ENCODE measurements at regions not wholly inside any gene's neighbourhood (a gene's known extent, or its start where the extent isn't known, plus 50 kb on each side); places are given as distances from the start of the nearest gene placed in this dataset.

- Histone ChIP-seq H2AFZ (ENCODE audit: low read depth, low read length) (no peak overlapping the region), H3K9me2 (ENCODE audit: insufficient read depth, low read length) (no peaks in the 10 kb centered on the region), H3K27me3 (ENCODE audit: insufficient read depth, low read depth, low read length) (no peaks in the 10 kb centered on the region), H4K20me1 (ENCODE audit: insufficient read depth) (no peaks in the 10 kb centered on the region), H3K4me3 (ENCODE audit: low read length) (no peak overlapping the region), H3K79me2 (replicated peaks; ENCODE audit: insufficient read depth, low read length) (no peaks in the 10 kb centered on the region), H3K36me3 (ENCODE audit: insufficient read depth, low read length) (no peaks in the 10 kb centered on the region), H3K9me3 (ENCODE audit: low read length) (no peaks in the 10 kb centered on the region), H3F3A (ENCODE audit: insufficient read depth, low read length, poor library complexity, severe bottlenecking) (no peaks in the 10 kb centered on the region), H3K27ac (ENCODE audit: low read length) (no peak overlapping the region), H3K9ac (ENCODE audit: low read length) (no peak overlapping the region), H3K4me2 (ENCODE audit: low read length) (no peak overlapping the region)
- TF ChIP-seq EP300 (conservative IDR thresholded peaks at IDR 0.05; ENCODE audit: poor library complexity, severe bottlenecking) (no peak), SMC3 (conservative IDR thresholded peaks at IDR 0.05; ENCODE audit: poor library complexity) (no peak), EZH2 (IDR thresholded peaks at IDR 0.05; ENCODE audit: borderline replicate concordance, insufficient read depth, low read length, poor library complexity, severe bottlenecking) (no peak), RAD21 (conservative IDR thresholded peaks at IDR 0.05) (no peak), CTCF (IDR thresholded peaks at IDR 0.05; ENCODE audit: poor library complexity, severe bottlenecking) (no peak), MXI1 (conservative IDR thresholded peaks at IDR 0.05; ENCODE audit: poor library complexity, severe bottlenecking) (no peak), TAF1 (IDR thresholded peaks at IDR 0.05; ENCODE audit: low read depth) (no peak), REST (IDR thresholded peaks at IDR 0.05; ENCODE audit: borderline replicate concordance) (no peak), POLR2AphosphoS5 (IDR thresholded peaks at IDR 0.05) (no peak)
Measured at GRCh38 chr4:164210377-164210776, 543.6 kb upstream of the SMIM31 start.

- Histone ChIP-seq H3K79me2 (replicated peaks; ENCODE audit: insufficient read depth, low read length) (no peaks in the 10 kb centered on the region), H3K36me3 (ENCODE audit: insufficient read depth, low read length) (no peaks in the 10 kb centered on the region), H3K9me2 (ENCODE audit: insufficient read depth, low read length) (no peaks in the 10 kb centered on the region), H3K4me2 (ENCODE audit: low read length) (no peak overlapping the region), H3K27ac (ENCODE audit: low read length) (no peak overlapping the region), H2AFZ (ENCODE audit: low read depth, low read length) (no peak overlapping the region), H3K4me3 (ENCODE audit: low read length) (no peak overlapping the region), H4K20me1 (ENCODE audit: insufficient read depth) (no peaks in the 10 kb centered on the region), H3F3A (ENCODE audit: insufficient read depth, low read length, poor library complexity, severe bottlenecking) (no peaks in the 10 kb centered on the region), H3K9ac (ENCODE audit: low read length) (no peak overlapping the region), H3K27me3 (ENCODE audit: insufficient read depth, low read depth, low read length) (no peaks in the 10 kb centered on the region), H3K9me3 (ENCODE audit: low read length) (no peaks in the 10 kb centered on the region)
- TF ChIP-seq RAD21 (conservative IDR thresholded peaks at IDR 0.05), result no peak
- no peak for TF ChIP-seq POLR2AphosphoS5 (IDR thresholded peaks at IDR 0.05)
- no peak for TF ChIP-seq REST (IDR thresholded peaks at IDR 0.05; ENCODE audit: borderline replicate concordance)
- TF ChIP-seq MXI1 (conservative IDR thresholded peaks at IDR 0.05; ENCODE audit: poor library complexity, severe bottlenecking), result no peak
- no peak for TF ChIP-seq EZH2 (IDR thresholded peaks at IDR 0.05; ENCODE audit: borderline replicate concordance, insufficient read depth, low read length, poor library complexity, severe bottlenecking)
- no peak for TF ChIP-seq CTCF (IDR thresholded peaks at IDR 0.05; ENCODE audit: poor library complexity, severe bottlenecking)
- TF ChIP-seq TAF1 (IDR thresholded peaks at IDR 0.05; ENCODE audit: low read depth), result no peak
- no peak for TF ChIP-seq EP300 (conservative IDR thresholded peaks at IDR 0.05; ENCODE audit: poor library complexity, severe bottlenecking)
- TF ChIP-seq SMC3 (conservative IDR thresholded peaks at IDR 0.05; ENCODE audit: poor library complexity), result no peak
Measured at GRCh38 chr4:164212134-164212533, 541.8 kb upstream of the SMIM31 start.
